ENCODE measurements at regions not wholly inside any gene's neighbourhood (a gene's known extent, or its start where the extent isn't known, plus 50 kb on each side); places are given as distances from the start of the nearest gene placed in this dataset.

GRCh38 chr12:108410689-108411088, 71.6 kb upstream of the CMKLR1 start:
- peaks cover 23% of the 10 kb centered on the region for H3K4me1 Mint-ChIP-seq
- H3K27ac Mint-ChIP-seq: no peak overlapping the region
- CTCF ChIA-PET: interaction anchor here (1.4 to 1.8 kb wide), 3 partner anchors 15 to 492 kb away, joined by 3 to 7 read pairs (median 4); no protein-coding TSS in a partner anchor

GRCh38 chr12:108409481-108409880, 70.4 kb upstream of the CMKLR1 start:
- peaks cover 23% of the 10 kb centered on the region for H3K4me1 Mint-ChIP-seq
- H3K36me3 Mint-ChIP-seq: peaks cover 12% of the 10 kb centered on the region
- ChIA-PET POLR2A (no interaction called here), CTCF (interaction anchor here (1.4 to 1.8 kb wide), 3 partner anchors 16 to 491 kb away, joined by 3 to 7 read pairs (median 4); no protein-coding TSS in a partner anchor)
- H3K27ac Mint-ChIP-seq: no peak overlapping the region
- TF ChIP-seq CDX4 (CRISPR knock-in tag; IDR thresholded peaks at IDR 0.05; ENCODE audit: borderline replicate concordance): no peak
- no peak for TF ChIP-seq MXD4 (CRISPR knock-in tag; IDR thresholded peaks at IDR 0.05; ENCODE audit: borderline replicate concordance)
- no peak for TF ChIP-seq FOXJ3 (CRISPR knock-in tag; IDR thresholded peaks at IDR 0.05; ENCODE audit: borderline replicate concordance)
- TF ChIP-seq TEAD1 (CRISPR knock-in tag; IDR thresholded peaks at IDR 0.05): no peak
- TF ChIP-seq NR1H2 (CRISPR knock-in tag; IDR thresholded peaks at IDR 0.05): no peak
- no peak for TF ChIP-seq CREB1 (CRISPR knock-in tag; IDR thresholded peaks at IDR 0.05)
- TF ChIP-seq TCF7 (CRISPR knock-in tag; IDR thresholded peaks at IDR 0.05; ENCODE audit: low read depth): no peak
- no peak for TF ChIP-seq ETV6 (CRISPR knock-in tag; IDR thresholded peaks at IDR 0.05)
- no peak for TF ChIP-seq AR (CRISPR knock-in tag; IDR thresholded peaks at IDR 0.05)
- no peak for TF ChIP-seq PRDM15 (CRISPR knock-in tag; IDR thresholded peaks at IDR 0.05)
- ATAC-seq: no peak
- DNase-seq (ENCODE audit: low spot score): no peak
- H3K4me3 Mint-ChIP-seq: no peak overlapping the region
- no peaks in the 10 kb centered on the region for H3K27me3 Mint-ChIP-seq (ENCODE audit: low read depth)
- peaks cover 18% of the 10 kb centered on the region for H3K9me3 Mint-ChIP-seq

More at GRCh38 chr12:108410689-108411088, 71.6 kb upstream of the CMKLR1 start:
- no peak overlapping the region for H3K4me3 Mint-ChIP-seq
- no peak for ATAC-seq
- DNase-seq (ENCODE audit: low spot score): no peak
- TF ChIP-seq ZNF317 (CRISPR knock-in tag; IDR thresholded peaks at IDR 0.05; ENCODE audit: borderline replicate concordance, low read depth): no peak
- TF ChIP-seq NFATC4 (CRISPR knock-in tag; IDR thresholded peaks at IDR 0.05): no peak
- TF ChIP-seq JAZF1 (CRISPR knock-in tag; IDR thresholded peaks at IDR 0.05): no peak
- TF ChIP-seq NR2C2 (CRISPR knock-in tag; IDR thresholded peaks at IDR 0.05): no peak
- H3K9me3 Mint-ChIP-seq: peaks cover 12% of the 10 kb centered on the region
- POLR2A ChIA-PET: interaction anchor here (0.7 kb wide), 1 partner anchor 13 kb away, joined by 3 read pairs; no protein-coding TSS in a partner anchor
- H3K27me3 Mint-ChIP-seq (ENCODE audit: low read depth): no peaks in the 10 kb centered on the region
- peaks cover 10% of the 10 kb centered on the region for H3K36me3 Mint-ChIP-seq

GRCh38 chr12:108403952-108404351, 64.8 kb upstream of the CMKLR1 start:
- peaks cover 12% of the 10 kb centered on the region for H3K36me3 Mint-ChIP-seq
- no peaks in the 10 kb centered on the region for H3K27me3 Mint-ChIP-seq (ENCODE audit: low read depth)
- ChIA-PET POLR2A (no interaction called here), CTCF (no interaction called here)
- no peak overlapping the region for H3K4me3 Mint-ChIP-seq
- ATAC-seq (peak; percentile 46; the same call in 1 of the 2 replicates), DNase-seq (ENCODE audit: low spot score) (peak; percentile 37)
- peaks cover 14% of the 10 kb centered on the region for H3K4me1 Mint-ChIP-seq
- peaks cover 18% of the 10 kb centered on the region for H3K9me3 Mint-ChIP-seq
- no peak overlapping the region for H3K27ac Mint-ChIP-seq
- TF ChIP-seq NR3C1 (CRISPR knock-in tag; conservative IDR thresholded peaks at IDR 0.05; ENCODE audit: low read depth): no peak
- no peak for TF ChIP-seq ESRRA (CRISPR knock-in tag; IDR thresholded peaks at IDR 0.05; ENCODE audit: borderline replicate concordance)
- no peak for TF ChIP-seq ZNF232 (CRISPR knock-in tag; IDR thresholded peaks at IDR 0.05)
- no peak for TF ChIP-seq ZNF281 (CRISPR knock-in tag; IDR thresholded peaks at IDR 0.05)
- TF ChIP-seq ZBTB21 (CRISPR knock-in tag; IDR thresholded peaks at IDR 0.05; ENCODE audit: borderline replicate concordance): no peak
- TF ChIP-seq FOXJ3 (CRISPR knock-in tag; IDR thresholded peaks at IDR 0.05; ENCODE audit: borderline replicate concordance): no peak
- no peak for TF ChIP-seq MXD4 (CRISPR knock-in tag; IDR thresholded peaks at IDR 0.05; ENCODE audit: borderline replicate concordance)
- TF ChIP-seq NFE2L1 (CRISPR knock-in tag; IDR thresholded peaks at IDR 0.05): no peak
